Esophagus squamous epithelium (tissue), 5 donors: ENCODE measurements at regions not wholly inside any gene's neighbourhood (a gene's known extent, or its start where the extent isn't known, plus 50 kb on each side); places are given as distances from the start of the nearest gene placed in this dataset.

Source experiments
- DNase-seq: peaks from one replicate; lab custom pipeline; 2025; lab: John Stamatoyannopoulos, UW
- H3K27ac ChIP-seq, 4 donors: fragments of 200-600 bp; sonication (generic); one replicate each; pipeline ENCODE4 v1.5.1; 2016 to 2019; ENCODE audit warnings: mild to moderate bottlenecking in 1 of 4
- H3K27me3 ChIP-seq, 4 donors: fragments of 200-600 bp; sonication (generic); 1 replicate in 3 of 4; 2 replicates in 1 of 4; pipeline versions ENCODE4 v1.5.1 to v1.6.0; 2017 to 2021; ENCODE audit warnings: antibody characterized with exemption in 1 of 4
- H3K36me3 ChIP-seq, 3 donors: fragments of 200-600 bp; sonication (generic); one replicate each; pipeline ENCODE4 v1.5.1; 2016 to 2019
- H3K4me1 ChIP-seq, 3 donors: fragments of 200-600 bp; sonication (generic); one replicate each; pipeline ENCODE4 v1.5.1; 2017 to 2019
- H3K4me3 ChIP-seq, 4 donors: fragments of 200-600 bp; sonication (generic); 1 replicate in 3 of 4; 2 replicates in 1 of 4; pipeline ENCODE4 v1.5.1; 2016 to 2019; ENCODE audit warnings: mild to moderate bottlenecking in 2 of 4, moderate library complexity in 1 of 4
- H3K9me3 ChIP-seq, 3 donors: fragments of 200-600 bp; sonication (generic); one replicate each; pipeline ENCODE4 v1.5.1; 2016 to 2019
- CTCF ChIP-seq, 6 experiments: fragments of 450-650 bp in 4 of 6; fragments of 200-600 bp in 2 of 6; sonication (generic) in 2 of 6; IDR thresholded peaks; one replicate each; pipeline ENCODE4 v1.5.1; 2016 to 2019; ENCODE audit warnings: antibody characterized with exemption in 6 of 6, mild to moderate bottlenecking in 4 of 6, moderate library complexity in 4 of 6
- POLR2A ChIP-seq, 4 donors: fragments of 450-650 bp; IDR thresholded peaks; one replicate each; pipeline ENCODE4 v1.6.1; 2017; ENCODE audit warnings: antibody characterized with exemption in 4 of 4, mild to moderate bottlenecking in 4 of 4, moderate library complexity in 3 of 4
- WGBS, 2 donors: methylation state at CpG; one replicate each; pipeline ENCODE4 v1.1.5; 2018; 5-methylcytosine and 5-hydroxymethylcytosine counted together
- intact Hi-C: fragments of 100-400 bp; cut with DNase I; formaldehyde crosslinking; loops from one replicate; pipeline ENCODE4 v1.15.0; 2022
- donor health status: DM: yes; HTN: yes; CAD: no.

DNA sequence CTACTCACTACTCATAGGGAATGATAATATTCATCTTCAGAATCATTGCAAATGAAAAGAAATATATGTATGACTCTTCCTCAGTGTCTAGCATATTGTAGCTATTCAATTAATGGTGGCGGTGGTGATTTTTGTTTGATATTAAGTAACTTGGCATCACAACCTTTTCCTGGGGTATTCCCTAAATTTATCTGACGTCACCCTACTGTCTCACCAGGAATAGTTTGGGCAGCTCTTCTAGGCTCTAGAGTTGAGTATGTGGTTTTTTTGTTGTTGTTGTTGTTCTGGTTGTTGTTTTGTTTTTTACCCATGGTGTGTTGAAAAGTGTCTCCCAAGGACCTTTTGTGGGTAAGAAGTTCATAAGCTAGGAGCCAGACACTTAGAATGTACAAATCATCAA lies 1320.3 kb upstream of the LRRTM1 start:
- no peak for DNase-seq
- H3K36me3 ChIP-seq: no peaks in the 10 kb centered on the region
- intact Hi-C loops: no loop called here
- H3K9me3 ChIP-seq: no peaks in the 10 kb centered on the region
- H3K27ac ChIP-seq: no peak overlapping the region
- H3K27me3 ChIP-seq: no peaks in the 10 kb centered on the region
- H3K4me3 ChIP-seq: no peak overlapping the region
- no peak for TF ChIP-seq POLR2A (IDR thresholded peaks at IDR 0.05)
- no peak for TF ChIP-seq CTCF (IDR thresholded peaks at IDR 0.05)
- WGBS, 2 donors: 77 to 92% methylated on average over 2 of the region's 2 CpGs
- no peaks in the 10 kb centered on the region for H3K4me1 ChIP-seq

- intact Hi-C loops: no loop called here
- no peak for DNase-seq
- Histone ChIP-seq H3K9me3 (no peaks in the 10 kb centered on the region), H3K27ac (no peak overlapping the region), H3K4me1 (no peaks in the 10 kb centered on the region), H3K27me3 (no peaks in the 10 kb centered on the region), H3K4me3 (no peak overlapping the region), H3K36me3 (no peaks in the 10 kb centered on the region)
- 67 to 89% methylated on average over 1 of the region's 1 CpG for WGBS, 2 donors
- TF ChIP-seq CTCF (IDR thresholded peaks at IDR 0.05) (no peak), POLR2A (IDR thresholded peaks at IDR 0.05) (no peak)
These were observed 1295.5 kb upstream of the LRRTM1 start for GRCh38 chr2:81600088-81600487.

- 56 to 66% methylated on average over 5 of the region's 5 CpGs for WGBS, 2 donors
- Histone ChIP-seq H3K9me3 (no peaks in the 10 kb centered on the region), H3K36me3 (no peaks in the 10 kb centered on the region), H3K27me3 (no peaks in the 10 kb centered on the region), H3K4me3 (no peak overlapping the region), H3K4me1 (no peaks in the 10 kb centered on the region), H3K27ac (no peak overlapping the region)
- no peak for DNase-seq
- no peak for TF ChIP-seq POLR2A (IDR thresholded peaks at IDR 0.05)
- intact Hi-C loops: no loop called here
These were observed 1293.9 kb upstream of the LRRTM1 start for GRCh38 chr2:81598453-81598852.

GRCh38 chr2:81589406-81589805 lies 1284.9 kb upstream of the LRRTM1 start:
- Histone ChIP-seq H3K27ac (no peak overlapping the region), H3K36me3 (no peaks in the 10 kb centered on the region), H3K4me1 (no peaks in the 10 kb centered on the region), H3K9me3 (peaks cover 0 to 6% (median 0%) of the 10 kb centered on the region in 3 donors), H3K27me3 (no peaks in the 10 kb centered on the region), H3K4me3 (no peak overlapping the region)
- WGBS, 2 donors: 71 to 74% methylated on average over 2 of the region's 2 CpGs
- intact Hi-C loops: no loop called here
- TF ChIP-seq POLR2A (IDR thresholded peaks at IDR 0.05) (no peak), CTCF (IDR thresholded peaks at IDR 0.05) (no peak)
- no peak for DNase-seq

GRCh38 chr2:81583311-81584108 lies 1279.0 kb upstream of the LRRTM1 start:
- intact Hi-C loops: no loop called here
- Histone ChIP-seq H3K36me3 (no peaks in the 10 kb centered on the region), H3K4me1 (no peaks in the 10 kb centered on the region), H3K27me3 (no peaks in the 10 kb centered on the region), H3K4me3 (no peak overlapping the region), H3K9me3 (peaks cover 0 to 7% (median 0%) of the 10 kb centered on the region in 3 donors), H3K27ac (no peak overlapping the region)
- TF ChIP-seq POLR2A (IDR thresholded peaks at IDR 0.05) (no peak), CTCF (IDR thresholded peaks at IDR 0.05) (no peak)
- no peak for DNase-seq
- 84 to 87% methylated on average over 10 to 11 of the region's 20 CpGs for WGBS, 2 donors
